IPS-18a (cell line): ENCODE measurements at regions not wholly inside any gene's neighbourhood (a gene's known extent, or its start where the extent isn't known, plus 50 kb on each side); places are given as distances from the start of the nearest gene placed in this dataset.

ENCODE experiments used
- H3K27ac ChIP-seq: one replicate; pipeline ENCODE4 v1.5.1; 2013; ENCODE audit warnings: low read length
- H3K27me3 ChIP-seq: one replicate; pipeline ENCODE4 v1.6.1; 2013; ENCODE audit warnings: mild to moderate bottlenecking, low read length; ENCODE audit not compliant: control insufficient read depth, insufficient read depth
- H3K36me3 ChIP-seq: one replicate; pipeline ENCODE4 v1.6.1; 2013; ENCODE audit warnings: low read depth, low read length; ENCODE audit not compliant: control insufficient read depth
- H3K4me1 ChIP-seq: one replicate; pipeline ENCODE4 v1.6.1; 2013; ENCODE audit warnings: low read depth, low read length; ENCODE audit not compliant: control insufficient read depth
- H3K4me3 ChIP-seq: one replicate; pipeline ENCODE4 v1.5.1; 2013; ENCODE audit warnings: low read length
- H3K9ac ChIP-seq: one replicate; pipeline ENCODE4 v1.6.1; 2013; ENCODE audit warnings: mild to moderate bottlenecking, low read length, moderate library complexity
- H3K9me3 ChIP-seq: one replicate; pipeline ENCODE4 v1.6.1; 2013; ENCODE audit warnings: low read depth, low read length; ENCODE audit not compliant: control insufficient read depth

DNA sequence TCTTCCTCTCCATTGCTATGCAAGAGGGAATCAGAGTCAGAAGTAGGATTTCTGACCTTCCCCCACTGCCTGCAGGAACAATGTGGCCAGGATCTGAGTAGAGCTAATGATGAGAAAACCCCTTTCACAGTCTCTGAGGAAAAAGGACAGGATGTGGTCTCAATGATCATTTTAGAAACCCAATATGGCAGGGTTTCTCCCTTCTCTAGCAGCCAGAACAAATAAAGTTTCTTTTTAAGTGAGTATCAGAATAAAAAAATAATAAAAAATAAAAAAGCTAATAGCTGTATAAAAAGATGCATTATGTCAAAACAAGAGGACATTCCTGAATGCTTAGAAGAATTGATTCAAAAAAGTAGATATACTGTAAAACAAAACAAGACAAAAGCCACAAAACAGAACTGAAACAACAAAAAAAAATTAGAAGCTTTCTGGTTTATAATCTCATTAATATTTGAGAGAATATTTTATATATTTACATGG, 1124.9 kb upstream of the ZEB2 start:
- Histone ChIP-seq H3K4me3 (no peak overlapping the region), H3K4me1 (peaks cover 4% of the 10 kb centered on the region), H3K9me3 (no peaks in the 10 kb centered on the region), H3K27me3 (no peaks in the 10 kb centered on the region), H3K36me3 (no peaks in the 10 kb centered on the region), H3K9ac (no peak overlapping the region), H3K27ac (no peak overlapping the region)

DNA sequence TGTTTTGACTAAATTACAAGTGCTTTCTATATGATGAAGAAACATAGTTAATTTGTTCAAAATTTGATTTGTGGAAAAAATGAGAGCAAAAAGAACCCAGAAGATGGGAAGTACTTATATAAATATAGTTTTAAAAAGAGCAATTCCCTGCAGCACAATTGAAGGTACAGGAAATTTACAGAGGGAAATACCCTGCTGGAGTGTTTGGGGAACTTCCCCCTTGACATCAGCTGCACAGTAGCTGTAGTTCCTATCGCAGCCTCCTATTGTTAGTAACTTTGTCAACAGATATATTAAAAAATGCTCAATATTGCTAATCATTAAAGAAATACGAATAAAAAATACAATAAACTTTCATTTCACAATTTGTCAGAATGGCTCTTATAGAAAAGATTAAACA, 1118.8 kb upstream of the ZEB2 start:
- no peak overlapping the region for H3K27ac ChIP-seq
- H3K9ac ChIP-seq = no peak overlapping the region
- H3K9me3 ChIP-seq = no peaks in the 10 kb centered on the region
- no peaks in the 10 kb centered on the region for H3K27me3 ChIP-seq
- H3K4me1 ChIP-seq = no peaks in the 10 kb centered on the region
- no peak overlapping the region for H3K4me3 ChIP-seq
- no peaks in the 10 kb centered on the region for H3K36me3 ChIP-seq

DNA sequence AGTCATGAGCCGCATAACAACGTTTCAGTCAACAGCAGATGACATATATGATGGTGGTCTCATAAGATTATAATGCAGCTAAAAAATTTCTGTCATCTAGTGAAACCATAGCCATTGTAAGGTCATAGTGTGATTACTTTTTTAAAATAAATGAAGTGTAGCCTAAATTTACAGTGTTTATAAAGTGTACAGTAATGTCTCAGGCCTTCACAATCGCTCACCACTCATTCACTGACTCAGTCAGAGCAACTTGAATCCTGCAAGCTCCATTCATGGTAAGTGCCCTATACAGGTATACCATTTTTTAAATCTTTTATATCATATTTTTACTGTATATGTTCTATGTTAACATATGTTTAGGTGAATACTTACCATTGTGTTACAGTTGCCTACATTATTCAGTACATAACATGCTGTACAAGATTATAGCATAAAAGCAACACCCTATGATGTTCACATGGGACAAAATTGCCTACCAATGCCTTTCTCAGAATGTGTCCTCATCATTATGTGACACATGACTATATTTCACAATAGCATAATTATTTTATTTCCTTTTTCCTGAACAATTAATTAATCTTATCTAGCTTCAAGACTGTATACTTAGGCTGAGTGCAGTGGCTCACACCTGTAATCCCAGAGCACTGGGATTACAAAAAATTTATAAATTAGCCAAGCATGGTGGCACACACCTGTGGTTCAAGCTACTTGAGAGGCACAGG, 1115.9 kb upstream of the ZEB2 start:
- H3K27ac ChIP-seq = no peak overlapping the region
- H3K4me1 ChIP-seq = no peaks in the 10 kb centered on the region
- H3K36me3 ChIP-seq = no peaks in the 10 kb centered on the region
- no peak overlapping the region for H3K9ac ChIP-seq
- no peaks in the 10 kb centered on the region for H3K9me3 ChIP-seq
- H3K4me3 ChIP-seq = no peak overlapping the region
- no peaks in the 10 kb centered on the region for H3K27me3 ChIP-seq

DNA sequence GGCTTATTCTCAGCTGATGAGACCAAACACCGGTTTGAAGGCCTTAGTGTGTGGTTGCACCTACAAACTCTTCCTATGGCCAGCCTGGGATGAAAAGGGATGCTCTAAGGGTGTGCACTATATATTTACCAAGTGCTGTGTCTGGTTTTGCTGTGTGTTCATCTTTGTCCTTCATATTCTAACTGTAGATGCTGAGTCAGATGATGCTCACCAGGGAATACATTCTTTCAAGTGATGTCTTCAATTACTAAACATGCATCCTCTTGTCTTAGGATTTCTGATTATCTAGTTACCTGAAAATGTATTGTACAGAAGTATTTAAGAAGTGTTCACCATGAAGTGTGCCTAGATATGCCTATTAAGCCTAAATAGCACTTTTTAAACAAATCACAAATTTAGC, 1111.6 kb upstream of the ZEB2 start:
- no peaks in the 10 kb centered on the region for H3K9me3 ChIP-seq
- no peak overlapping the region for H3K9ac ChIP-seq
- no peaks in the 10 kb centered on the region for H3K4me1 ChIP-seq
- no peak overlapping the region for H3K27ac ChIP-seq
- no peaks in the 10 kb centered on the region for H3K36me3 ChIP-seq
- no peak overlapping the region for H3K4me3 ChIP-seq
- H3K27me3 ChIP-seq = no peaks in the 10 kb centered on the region

DNA sequence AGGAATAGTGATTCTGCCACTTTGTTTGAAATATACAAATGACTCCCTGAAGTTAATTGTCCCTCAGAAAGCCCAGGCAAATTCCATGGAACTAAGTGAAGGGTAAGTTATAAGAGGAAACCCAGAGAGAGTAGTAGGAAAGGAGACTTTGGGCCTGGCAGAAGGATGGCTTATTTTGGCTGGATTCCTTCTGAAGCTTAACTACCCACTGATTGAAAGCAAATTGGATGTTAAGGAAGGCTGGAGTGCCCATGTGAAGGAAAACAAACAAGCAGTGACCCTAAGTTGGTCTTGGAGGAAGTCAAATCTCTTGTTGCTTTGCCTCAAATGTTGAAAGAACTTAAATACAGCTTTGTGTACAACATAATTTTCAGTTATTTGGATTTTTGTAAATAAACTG, 1106.4 kb upstream of the ZEB2 start:
- H3K36me3 ChIP-seq = no peaks in the 10 kb centered on the region
- H3K9me3 ChIP-seq = no peaks in the 10 kb centered on the region
- H3K27me3 ChIP-seq = no peaks in the 10 kb centered on the region
- no peak overlapping the region for H3K9ac ChIP-seq
- no peak overlapping the region for H3K4me3 ChIP-seq
- no peaks in the 10 kb centered on the region for H3K4me1 ChIP-seq
- H3K27ac ChIP-seq = no peak overlapping the region

DNA sequence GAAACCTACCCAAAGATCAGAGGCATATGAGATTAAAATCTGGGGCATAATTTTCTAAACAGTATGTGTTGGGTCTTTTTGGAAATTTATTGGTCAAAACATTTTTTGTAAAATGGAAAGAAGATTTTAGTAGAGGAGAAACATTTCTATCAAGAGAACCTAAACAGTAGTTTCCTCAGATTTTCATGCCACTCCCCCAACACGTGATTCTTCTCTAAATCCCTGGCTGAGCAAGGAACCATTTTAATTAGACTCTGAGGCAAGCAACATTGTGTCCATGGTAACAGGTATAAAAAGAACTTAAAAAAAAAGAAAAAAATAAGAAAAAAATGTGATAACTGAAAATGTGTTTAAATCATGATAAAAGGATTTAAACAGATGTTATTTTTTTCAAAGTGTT, 1105.2 kb upstream of the ZEB2 start:
- no peaks in the 10 kb centered on the region for H3K27me3 ChIP-seq
- H3K9ac ChIP-seq = no peak overlapping the region
- no peaks in the 10 kb centered on the region for H3K4me1 ChIP-seq
- no peak overlapping the region for H3K27ac ChIP-seq
- H3K36me3 ChIP-seq = no peaks in the 10 kb centered on the region
- H3K9me3 ChIP-seq = no peaks in the 10 kb centered on the region
- H3K4me3 ChIP-seq = no peak overlapping the region

DNA sequence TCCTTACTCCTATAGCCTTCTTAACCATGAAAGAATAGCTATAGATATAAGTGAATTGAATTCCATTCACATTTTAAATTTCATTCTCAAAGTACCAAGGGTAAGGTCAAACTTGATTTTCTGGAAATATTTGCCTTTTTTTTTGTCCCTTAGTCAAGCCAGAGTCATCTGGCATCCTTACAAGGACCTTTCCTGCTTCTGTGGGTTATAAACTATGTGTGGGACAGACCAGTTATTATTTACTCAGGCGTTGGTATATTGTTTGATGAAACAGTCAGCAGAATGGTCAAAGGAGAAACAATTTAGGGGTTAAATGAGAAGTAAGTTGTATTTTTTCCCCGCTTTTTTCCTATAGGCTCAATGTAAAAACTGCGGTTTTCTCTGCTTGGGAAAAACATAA, 1103.2 kb upstream of the ZEB2 start:
- Histone ChIP-seq H3K9ac (no peak overlapping the region), H3K4me3 (no peak overlapping the region), H3K36me3 (no peaks in the 10 kb centered on the region), H3K27ac (no peak overlapping the region), H3K4me1 (no peaks in the 10 kb centered on the region), H3K27me3 (no peaks in the 10 kb centered on the region), H3K9me3 (no peaks in the 10 kb centered on the region)

DNA sequence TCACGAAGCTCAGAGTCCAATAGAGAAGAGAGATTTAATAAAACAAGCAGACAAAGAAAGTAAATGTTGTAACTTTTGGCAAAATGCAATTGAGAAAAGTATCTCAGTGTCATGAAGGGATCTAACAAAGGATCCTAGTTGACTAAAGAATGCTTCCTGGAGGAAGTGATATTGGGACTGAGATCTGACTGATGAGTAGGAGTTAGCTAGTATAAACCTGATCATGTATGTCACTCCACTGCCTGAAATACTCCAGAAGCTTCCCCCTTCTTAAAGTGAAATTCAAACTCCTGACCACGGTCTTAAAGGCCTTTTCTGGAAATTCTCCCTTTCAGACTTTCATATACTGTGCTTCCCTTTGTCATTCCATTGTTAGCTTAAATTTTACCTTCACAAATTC, 1102.4 kb upstream of the ZEB2 start:
- Histone ChIP-seq H3K4me3 (no peak overlapping the region), H3K4me1 (no peaks in the 10 kb centered on the region), H3K27ac (no peak overlapping the region), H3K36me3 (no peaks in the 10 kb centered on the region), H3K9ac (no peak overlapping the region), H3K9me3 (no peaks in the 10 kb centered on the region), H3K27me3 (no peaks in the 10 kb centered on the region)

DNA sequence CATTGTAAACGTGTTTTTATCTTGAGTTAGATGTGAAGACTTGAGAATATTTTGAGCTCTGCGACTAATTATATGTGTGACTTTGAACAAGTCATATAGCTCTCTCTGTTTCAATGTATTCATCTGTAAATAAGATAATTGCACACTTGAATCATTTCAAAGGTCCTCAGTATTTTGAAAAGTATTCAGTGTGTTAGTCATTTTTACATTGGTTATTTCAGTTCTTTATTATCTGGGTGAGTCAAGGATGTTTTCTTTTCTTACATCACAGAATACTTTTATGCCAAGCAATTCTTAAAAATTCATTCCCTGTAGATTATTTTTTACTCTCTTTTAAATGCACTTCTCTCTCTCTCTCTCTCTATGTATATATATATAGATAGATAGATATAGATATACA, 1098.0 kb upstream of the ZEB2 start:
- Histone ChIP-seq H3K9ac (no peak overlapping the region), H3K4me1 (no peaks in the 10 kb centered on the region), H3K36me3 (no peaks in the 10 kb centered on the region), H3K4me3 (no peak overlapping the region), H3K9me3 (no peaks in the 10 kb centered on the region), H3K27ac (no peak overlapping the region), H3K27me3 (no peaks in the 10 kb centered on the region)

GRCh38 chr2:145617420-145617819, 1097.5 kb upstream of the ZEB2 start:
- H3K9ac ChIP-seq = no peak overlapping the region
- no peaks in the 10 kb centered on the region for H3K9me3 ChIP-seq
- no peaks in the 10 kb centered on the region for H3K27me3 ChIP-seq
- no peak overlapping the region for H3K4me3 ChIP-seq
- no peaks in the 10 kb centered on the region for H3K4me1 ChIP-seq
- no peaks in the 10 kb centered on the region for H3K36me3 ChIP-seq
- H3K27ac ChIP-seq = no peak overlapping the region

GRCh38 chr2:145615626-145616025, 1095.7 kb upstream of the ZEB2 start:
- Histone ChIP-seq H3K36me3 (no peaks in the 10 kb centered on the region), H3K4me3 (no peak overlapping the region), H3K27ac (no peak overlapping the region), H3K27me3 (no peaks in the 10 kb centered on the region), H3K9ac (no peak overlapping the region), H3K9me3 (no peaks in the 10 kb centered on the region), H3K4me1 (no peaks in the 10 kb centered on the region)

GRCh38 chr2:145609951-145610350, 1090.0 kb upstream of the ZEB2 start:
- H3K4me3 ChIP-seq = no peak overlapping the region
- H3K4me1 ChIP-seq = no peaks in the 10 kb centered on the region
- no peaks in the 10 kb centered on the region for H3K36me3 ChIP-seq
- H3K27ac ChIP-seq = no peak overlapping the region
- H3K9ac ChIP-seq = no peak overlapping the region
- no peaks in the 10 kb centered on the region for H3K27me3 ChIP-seq
- no peaks in the 10 kb centered on the region for H3K9me3 ChIP-seq
